GM12865 (cell line): ENCODE measurements at regions not wholly inside any gene's neighbourhood (a gene's known extent, or its start where the extent isn't known, plus 50 kb on each side); places are given as distances from the start of the nearest gene placed in this dataset.

Experiments used
- DNase-seq: peaks from one replicate; pipeline ENCODE4 v3.0.0; 2010; ENCODE audit warnings: low read depth
- H3K4me3 ChIP-seq: 2 replicates; pipeline ENCODE4 v1.5.1; 2011; ENCODE audit warnings: mild to moderate bottlenecking, low read depth, low read length, control low read depth
- TF ChIP-seq, protein P1 (sequence below): IDR thresholded peaks from 2 replicates; pipeline ENCODE4 v1.5.1; 2011; ENCODE audit warnings: low read length, control low read depth, low read depth, inconsistent platforms; ENCODE audit not compliant: insufficient read depth; ENCODE audit errors: missing control alignments

DNA sequence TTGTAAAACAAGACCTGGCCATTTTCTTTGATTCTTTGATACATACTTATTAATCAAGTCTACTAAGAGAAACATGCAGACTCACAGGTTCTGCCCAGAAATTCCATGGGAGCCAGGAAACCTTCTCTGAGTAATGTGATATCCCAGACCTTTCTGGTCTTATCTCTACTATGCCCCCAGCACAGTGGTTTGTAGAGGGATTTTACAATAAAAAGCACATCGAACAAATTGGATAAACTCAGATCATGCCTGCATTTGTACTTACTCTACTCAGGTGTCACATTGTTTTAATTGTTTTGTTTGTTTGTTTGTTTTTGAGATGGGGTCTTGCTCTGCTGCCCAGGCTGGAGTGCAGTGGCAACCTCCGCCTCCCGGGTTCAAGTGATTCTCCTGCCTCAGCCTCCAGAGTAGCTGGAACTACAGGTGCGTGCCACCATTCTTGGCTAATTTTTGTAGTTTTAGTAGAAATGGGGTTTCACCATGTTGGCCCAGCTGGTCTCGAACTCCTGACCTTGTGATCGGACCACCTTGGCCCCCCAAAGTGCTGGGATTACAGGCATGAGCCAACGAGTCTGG lies 179.5 kb downstream of the ZNF608 start:
- H3K4me3 ChIP-seq = no peak overlapping the region
- TF ChIP-seq, protein P1, sequence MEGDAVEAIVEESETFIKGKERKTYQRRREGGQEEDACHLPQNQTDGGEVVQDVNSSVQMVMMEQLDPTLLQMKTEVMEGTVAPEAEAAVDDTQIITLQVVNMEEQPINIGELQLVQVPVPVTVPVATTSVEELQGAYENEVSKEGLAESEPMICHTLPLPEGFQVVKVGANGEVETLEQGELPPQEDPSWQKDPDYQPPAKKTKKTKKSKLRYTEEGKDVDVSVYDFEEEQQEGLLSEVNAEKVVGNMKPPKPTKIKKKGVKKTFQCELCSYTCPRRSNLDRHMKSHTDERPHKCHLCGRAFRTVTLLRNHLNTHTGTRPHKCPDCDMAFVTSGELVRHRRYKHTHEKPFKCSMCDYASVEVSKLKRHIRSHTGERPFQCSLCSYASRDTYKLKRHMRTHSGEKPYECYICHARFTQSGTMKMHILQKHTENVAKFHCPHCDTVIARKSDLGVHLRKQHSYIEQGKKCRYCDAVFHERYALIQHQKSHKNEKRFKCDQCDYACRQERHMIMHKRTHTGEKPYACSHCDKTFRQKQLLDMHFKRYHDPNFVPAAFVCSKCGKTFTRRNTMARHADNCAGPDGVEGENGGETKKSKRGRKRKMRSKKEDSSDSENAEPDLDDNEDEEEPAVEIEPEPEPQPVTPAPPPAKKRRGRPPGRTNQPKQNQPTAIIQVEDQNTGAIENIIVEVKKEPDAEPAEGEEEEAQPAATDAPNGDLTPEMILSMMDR = no peak
- DNase-seq = no peak

DNA sequence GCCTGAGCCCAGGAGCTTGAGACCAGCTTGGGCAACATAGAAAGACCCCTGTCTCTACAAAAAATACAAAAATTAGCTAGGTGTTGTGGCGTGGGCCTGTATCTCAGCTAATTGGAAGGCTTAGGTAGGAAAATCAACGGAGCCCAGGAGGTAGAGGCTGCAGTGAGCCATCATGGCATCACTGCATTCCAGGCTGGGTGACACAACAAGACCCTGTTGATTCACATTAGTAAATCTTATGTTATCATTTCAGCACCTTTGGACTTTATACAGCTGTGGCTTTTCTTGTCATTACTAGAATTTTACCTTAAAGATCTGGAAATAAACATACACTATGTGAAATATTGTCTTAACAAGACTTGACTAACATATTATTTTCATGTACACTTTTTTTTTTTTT lies 185.0 kb downstream of the ZNF608 start:
- DNase-seq = no peak
- TF ChIP-seq, protein P1 = no peak
- no peak overlapping the region for H3K4me3 ChIP-seq

DNA sequence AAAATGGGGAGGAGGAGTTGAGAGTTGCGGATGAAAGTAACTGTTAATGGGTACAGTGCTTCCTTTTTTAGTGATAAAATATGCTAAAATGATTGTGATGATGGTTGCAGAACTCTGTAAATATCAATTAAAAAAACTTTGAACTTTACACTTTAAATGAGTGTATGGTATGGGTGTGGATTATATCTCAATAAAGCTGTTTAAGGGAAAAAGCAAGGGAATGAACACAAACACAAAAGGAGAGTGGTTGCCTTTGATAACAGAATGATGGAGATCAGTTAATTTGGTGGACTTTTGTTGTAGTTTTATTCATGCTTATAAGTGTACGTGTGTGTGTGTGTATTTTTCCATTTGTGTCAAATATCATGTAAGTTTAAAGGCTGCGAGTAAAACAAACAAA lies 186.1 kb downstream of the ZNF608 start:
- no peak for DNase-seq
- H3K4me3 ChIP-seq = no peak overlapping the region
- TF ChIP-seq, protein P1 = no peak

DNA sequence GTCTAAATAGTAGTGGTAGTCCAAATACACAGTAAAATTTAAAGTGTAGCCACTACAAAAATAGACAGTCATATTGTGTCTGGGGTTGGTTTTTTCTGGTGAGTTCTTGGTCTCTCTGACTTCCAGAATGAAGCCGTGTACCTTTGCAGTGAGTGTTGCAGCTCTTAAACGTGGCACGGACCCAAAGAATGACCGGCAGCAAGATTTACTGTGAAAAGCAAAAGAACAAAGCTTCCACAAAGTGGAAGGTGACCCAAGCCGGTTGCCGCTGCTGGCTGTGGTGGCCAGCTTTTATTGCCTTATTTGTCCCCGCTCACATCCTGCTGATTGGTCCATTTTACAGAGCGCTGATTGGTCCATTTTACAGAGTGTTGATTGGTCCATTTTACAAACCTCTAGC lies 188.7 kb downstream of the ZNF608 start:
- TF ChIP-seq, protein P1 = no peak
- no peak overlapping the region for H3K4me3 ChIP-seq
- no peak for DNase-seq

DNA sequence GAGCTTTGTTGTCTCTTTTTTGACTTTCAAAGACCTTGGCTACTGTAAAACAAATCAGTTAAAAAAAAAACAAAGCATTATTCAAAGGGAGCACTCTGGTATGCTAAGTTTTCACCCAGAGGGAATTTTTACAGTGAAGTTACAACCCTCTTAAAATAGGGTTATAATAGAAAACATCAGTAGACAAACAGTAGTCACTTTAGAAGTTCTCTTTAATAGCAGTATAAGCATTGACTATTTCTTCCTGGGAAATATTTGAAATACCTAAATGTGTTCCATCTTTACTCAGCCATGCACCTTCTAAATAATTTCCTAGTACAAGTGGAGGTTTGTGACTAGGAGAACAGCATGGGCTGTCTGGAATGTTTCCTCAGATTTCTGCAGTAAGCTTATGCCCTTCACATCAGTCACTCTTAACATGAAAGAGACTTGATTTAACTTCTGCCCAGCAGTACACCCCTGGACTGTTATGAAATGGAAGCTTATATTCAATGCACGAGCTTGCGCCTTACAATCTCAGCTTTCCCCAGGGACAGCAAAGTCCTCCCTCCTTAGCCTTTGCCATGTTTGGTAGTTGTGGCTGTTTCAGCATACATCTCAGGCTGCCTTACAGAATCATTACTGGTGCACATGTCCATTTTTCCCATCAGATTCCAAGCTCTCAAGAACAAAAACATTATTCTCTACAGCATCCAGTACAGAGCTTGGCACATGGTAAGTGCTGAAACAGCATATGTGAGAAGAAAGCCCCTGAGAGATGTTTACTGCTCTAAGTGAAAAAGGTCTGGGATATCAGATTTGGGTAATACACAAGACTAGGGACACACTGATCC lies 191.5 kb downstream of the ZNF608 start:
- no peak for DNase-seq
- H3K4me3 ChIP-seq = no peak overlapping the region
- TF ChIP-seq, protein P1 = no peak

DNA sequence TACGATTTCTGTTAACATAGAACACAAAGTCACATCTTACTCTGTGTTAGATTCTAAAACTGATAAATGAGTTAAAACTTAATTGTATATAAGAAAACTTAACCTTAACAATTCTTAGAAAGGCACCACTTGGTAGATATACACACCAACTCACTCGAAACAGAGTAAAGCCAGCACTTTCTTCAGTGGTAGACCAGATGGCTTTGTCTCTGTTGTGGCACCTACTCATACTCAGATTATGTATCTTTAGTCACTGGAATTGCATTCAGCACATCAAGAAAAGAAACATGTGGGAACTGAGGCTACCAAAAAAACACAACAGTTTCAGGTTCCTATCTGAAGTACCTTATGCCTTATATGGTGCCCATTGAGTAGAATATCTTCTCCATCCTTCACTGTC lies 192.5 kb downstream of the ZNF608 start:
- H3K4me3 ChIP-seq = no peak overlapping the region
- TF ChIP-seq, protein P1 = no peak
- DNase-seq = no peak

DNA sequence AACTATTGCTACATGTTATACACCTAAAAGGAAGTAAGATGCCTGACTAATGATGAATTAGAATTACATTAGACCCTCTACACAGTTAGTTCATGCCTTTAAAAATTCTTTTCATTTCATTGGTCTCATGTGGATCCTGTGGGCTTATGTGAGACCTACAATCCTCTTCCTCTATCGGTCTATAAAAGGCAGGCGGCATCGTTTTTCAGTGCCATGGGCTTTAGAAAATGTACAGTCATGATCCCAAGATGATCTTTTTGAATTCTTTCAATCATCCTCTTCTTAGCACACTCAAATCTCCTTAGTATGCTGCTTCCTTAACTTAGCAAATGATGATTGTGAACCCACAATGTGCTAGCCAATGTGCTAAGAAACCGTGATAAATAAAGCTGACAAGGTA lies 193.9 kb downstream of the ZNF608 start:
- H3K4me3 ChIP-seq = no peak overlapping the region
- DNase-seq = no peak
- TF ChIP-seq, protein P1 = no peak
